IPS-15b (cell line): ENCODE measurements at regions not wholly inside any gene's neighbourhood (a gene's known extent, or its start where the extent isn't known, plus 50 kb on each side); places are given as distances from the start of the nearest gene placed in this dataset.

Experiments used
- H3K27me3 ChIP-seq: one replicate; pipeline ENCODE4 v1.6.1; 2013; ENCODE audit warnings: low read length; ENCODE audit not compliant: control insufficient read depth, insufficient read depth
- H3K36me3 ChIP-seq: one replicate; pipeline ENCODE4 v1.6.1; 2013; ENCODE audit warnings: low read length; ENCODE audit not compliant: control insufficient read depth, insufficient read depth
- H3K4me1 ChIP-seq: one replicate; pipeline ENCODE4 v1.6.1; 2013; ENCODE audit warnings: mild to moderate bottlenecking, low read length; ENCODE audit not compliant: control insufficient read depth, insufficient read depth
- H3K4me3 ChIP-seq: one replicate; pipeline ENCODE4 v1.5.1; 2013; ENCODE audit warnings: low read depth, low read length
- H3K9ac ChIP-seq: one replicate; pipeline ENCODE4 v1.6.1; 2013; ENCODE audit warnings: low read depth, mild to moderate bottlenecking, low read length
- H3K9me3 ChIP-seq: one replicate; pipeline ENCODE4 v1.6.1; 2013; ENCODE audit warnings: mild to moderate bottlenecking, low read length; ENCODE audit not compliant: control insufficient read depth, insufficient read depth

DNA sequence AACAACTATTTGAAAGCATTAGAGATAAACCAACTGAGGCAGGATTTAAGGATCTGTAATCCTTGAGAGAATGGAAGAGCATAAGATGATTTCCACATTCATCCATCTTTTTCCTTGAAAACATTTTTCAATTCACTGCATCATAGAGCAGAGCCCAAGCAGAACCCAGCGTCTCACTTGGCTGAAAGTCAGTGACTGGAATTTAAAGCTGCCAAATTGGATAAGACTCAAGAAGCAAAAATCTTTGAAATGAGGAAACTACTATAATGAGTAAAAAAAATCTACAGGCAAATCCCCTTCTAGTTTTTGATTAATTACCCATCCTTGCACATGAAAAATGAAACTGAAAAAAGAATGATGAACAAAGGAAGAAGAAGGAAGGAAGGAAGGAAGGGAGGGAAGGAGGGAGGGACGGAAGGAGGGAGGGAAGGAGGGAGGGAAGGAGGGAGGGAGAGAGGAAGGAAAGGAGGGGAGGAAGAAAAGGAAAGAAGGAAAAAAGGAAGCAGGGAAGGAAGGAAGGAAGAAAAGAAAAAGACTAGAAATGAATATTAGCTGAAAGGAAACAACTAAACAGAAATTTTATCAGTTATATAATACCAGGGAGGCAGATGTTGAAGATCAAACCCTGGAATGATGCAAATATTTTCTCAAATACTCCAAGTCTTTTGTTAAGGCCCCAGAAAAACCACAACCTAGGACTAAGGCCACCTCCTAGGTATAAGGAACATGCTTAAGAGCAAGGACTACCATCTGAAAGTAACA lies 336.3 kb upstream of the MAGI2 start:
- Histone ChIP-seq H3K9me3 (no peaks in the 10 kb centered on the region), H3K27me3 (no peaks in the 10 kb centered on the region), H3K4me1 (no peaks in the 10 kb centered on the region), H3K9ac (no peak overlapping the region), H3K4me3 (no peak overlapping the region), H3K36me3 (no peaks in the 10 kb centered on the region)

DNA sequence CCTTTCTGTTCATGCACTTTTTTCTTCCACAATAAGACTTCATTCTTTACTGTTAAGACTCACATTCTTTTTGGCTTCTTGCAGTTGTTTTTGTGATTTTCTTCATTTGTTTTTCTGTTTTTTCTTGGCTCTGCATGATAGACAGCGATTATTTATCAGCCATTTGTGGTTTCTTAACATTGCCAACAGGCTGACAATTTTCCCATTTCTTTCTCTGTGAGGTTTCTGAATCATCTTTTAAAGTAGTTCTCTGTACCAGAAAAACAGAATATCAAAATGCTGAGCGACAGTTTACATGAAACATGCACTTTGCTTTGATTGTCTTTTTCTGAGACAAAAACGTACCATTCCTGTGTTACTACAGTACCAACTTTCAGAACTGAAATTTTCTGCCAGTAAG lies 334.2 kb upstream of the MAGI2 start:
- Histone ChIP-seq H3K4me3 (no peak overlapping the region), H3K9ac (no peak overlapping the region), H3K27me3 (no peaks in the 10 kb centered on the region), H3K36me3 (no peaks in the 10 kb centered on the region), H3K9me3 (no peaks in the 10 kb centered on the region), H3K4me1 (no peaks in the 10 kb centered on the region)

DNA sequence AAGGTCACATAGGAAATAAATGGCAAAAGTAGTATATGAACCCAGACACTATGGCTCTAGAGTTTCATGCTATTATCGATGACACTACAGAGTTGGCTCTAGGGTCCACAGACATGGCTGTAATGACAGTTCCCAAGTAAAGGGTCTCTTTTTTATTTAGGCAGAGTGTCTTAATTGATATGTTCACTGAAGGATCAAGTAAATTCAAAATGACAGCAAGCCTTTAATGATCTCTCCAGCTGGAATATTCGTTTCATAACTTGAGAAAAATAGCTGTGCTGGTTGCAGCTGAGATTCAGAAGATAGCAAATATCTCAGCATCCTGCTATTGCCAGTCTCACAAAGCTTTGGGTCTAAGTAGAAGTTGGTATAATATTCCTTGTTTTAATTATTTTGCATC lies 333.6 kb upstream of the MAGI2 start:
- no peaks in the 10 kb centered on the region for H3K36me3 ChIP-seq

DNA sequence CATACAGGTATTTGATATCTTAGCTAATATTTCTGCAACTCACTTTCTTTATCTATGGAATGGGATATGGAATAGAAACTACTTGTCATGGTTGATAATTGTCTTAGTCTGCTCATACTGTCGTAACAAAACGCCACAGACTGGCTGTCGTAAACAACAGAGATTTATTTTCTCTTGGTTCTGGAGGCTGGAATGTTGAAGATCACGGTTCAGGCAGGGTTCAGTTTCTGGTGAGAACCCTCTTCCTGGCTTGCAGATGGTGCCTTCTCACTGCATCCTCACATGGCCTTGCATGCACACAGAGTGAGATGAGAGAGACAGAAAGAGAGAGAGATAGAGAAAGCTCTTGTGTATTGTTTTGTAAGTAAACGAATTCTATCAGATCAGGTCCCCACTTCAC lies 332.7 kb upstream of the MAGI2 start:
- Histone ChIP-seq H3K9me3 (no peaks in the 10 kb centered on the region), H3K4me1 (no peaks in the 10 kb centered on the region), H3K36me3 (no peaks in the 10 kb centered on the region), H3K27me3 (no peaks in the 10 kb centered on the region), H3K4me3 (no peak overlapping the region), H3K9ac (no peak overlapping the region)

More for the DNA sequence above, 333.6 kb upstream of the MAGI2 start:
- H3K4me3 ChIP-seq: no peak overlapping the region
- no peak overlapping the region for H3K9ac ChIP-seq
- H3K27me3 ChIP-seq: no peaks in the 10 kb centered on the region
- no peaks in the 10 kb centered on the region for H3K9me3 ChIP-seq
- no peaks in the 10 kb centered on the region for H3K4me1 ChIP-seq

DNA sequence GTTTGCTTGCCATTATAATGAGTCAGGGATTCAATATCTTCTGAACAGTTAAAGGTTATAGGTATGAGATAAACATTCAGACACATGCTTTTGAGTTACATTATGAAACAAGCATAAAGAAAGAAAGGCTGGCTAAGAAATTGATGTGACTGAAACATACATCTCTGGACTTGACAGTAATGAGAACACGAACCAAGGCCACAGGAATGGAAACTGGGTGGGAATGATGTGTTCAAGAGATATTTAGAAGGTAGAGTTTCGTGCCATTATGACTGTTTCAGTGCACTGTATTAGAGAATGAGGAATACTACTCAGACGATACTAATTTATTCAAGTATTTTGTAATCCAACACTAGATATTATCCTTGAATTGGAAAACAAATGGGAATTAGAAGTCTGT lies 332.1 kb upstream of the MAGI2 start:
- Histone ChIP-seq H3K4me1 (no peaks in the 10 kb centered on the region), H3K4me3 (no peak overlapping the region), H3K36me3 (no peaks in the 10 kb centered on the region), H3K9ac (no peak overlapping the region), H3K9me3 (no peaks in the 10 kb centered on the region), H3K27me3 (no peaks in the 10 kb centered on the region)

DNA sequence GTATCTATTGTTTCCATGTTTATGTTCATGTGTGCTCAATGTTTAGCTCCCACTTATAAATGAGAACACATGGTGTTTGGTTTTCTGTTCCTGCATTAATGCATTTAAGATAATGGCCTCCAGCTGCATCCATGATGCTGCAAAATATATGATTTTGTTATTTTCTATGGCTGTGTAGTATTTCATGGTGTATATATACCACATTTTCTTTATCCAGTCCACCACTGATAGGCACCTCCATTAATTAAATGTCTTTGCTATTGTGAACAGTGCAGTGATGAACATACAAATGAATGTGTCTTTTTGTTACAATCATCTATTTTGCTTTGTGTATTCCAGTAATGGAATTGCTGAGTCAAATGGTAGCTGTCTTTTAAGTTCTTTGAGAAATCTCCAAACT lies 329.4 kb upstream of the MAGI2 start:
- Histone ChIP-seq H3K4me3 (no peak overlapping the region), H3K36me3 (no peaks in the 10 kb centered on the region), H3K9ac (no peak overlapping the region), H3K9me3 (no peaks in the 10 kb centered on the region), H3K4me1 (no peaks in the 10 kb centered on the region), H3K27me3 (no peaks in the 10 kb centered on the region)

DNA sequence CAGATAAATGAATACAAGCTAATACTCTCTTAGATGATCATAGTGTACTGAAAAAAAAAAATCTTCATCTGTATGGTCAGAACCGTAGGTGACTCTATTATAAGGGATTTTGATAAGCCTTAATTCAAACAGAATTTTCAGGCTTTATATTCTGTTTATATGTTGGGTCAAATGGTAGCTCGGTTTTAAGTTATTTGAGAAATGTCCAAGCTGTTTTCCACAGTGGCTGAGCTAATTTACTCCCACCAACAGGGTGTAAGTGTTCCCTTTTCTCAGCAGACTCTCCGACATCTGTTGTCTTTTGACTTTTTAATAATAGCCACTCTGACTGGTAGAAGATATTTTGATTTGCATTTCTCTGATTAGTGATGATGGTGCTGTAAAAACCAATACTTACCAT lies 328.8 kb upstream of the MAGI2 start:
- H3K4me3 ChIP-seq: no peak overlapping the region
- H3K4me1 ChIP-seq: no peaks in the 10 kb centered on the region
- no peaks in the 10 kb centered on the region for H3K9me3 ChIP-seq
- H3K27me3 ChIP-seq: no peaks in the 10 kb centered on the region
- no peak overlapping the region for H3K9ac ChIP-seq
- no peaks in the 10 kb centered on the region for H3K36me3 ChIP-seq

DNA sequence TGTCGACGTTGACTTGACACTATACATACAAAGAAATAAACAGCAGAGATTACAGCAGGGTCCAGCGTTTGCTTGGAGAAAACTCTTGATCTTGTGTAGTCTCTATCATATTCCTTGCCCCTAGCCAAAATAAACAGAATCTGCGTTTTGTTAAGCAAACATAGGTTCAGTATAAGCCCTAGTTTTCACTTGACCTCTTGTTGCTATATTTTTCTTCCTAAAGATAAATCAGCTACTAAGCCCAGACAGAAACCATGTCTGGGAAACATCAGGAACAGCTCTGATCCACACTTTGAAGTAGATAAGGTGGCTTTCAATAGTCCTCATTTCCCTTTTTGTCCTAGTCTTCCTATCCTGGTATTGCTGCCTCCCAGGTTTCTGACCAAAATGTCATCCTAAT lies 328.2 kb upstream of the MAGI2 start:
- no peaks in the 10 kb centered on the region for H3K27me3 ChIP-seq
- H3K4me3 ChIP-seq: no peak overlapping the region
- H3K9ac ChIP-seq: no peak overlapping the region
- H3K36me3 ChIP-seq: no peaks in the 10 kb centered on the region
- H3K9me3 ChIP-seq: no peaks in the 10 kb centered on the region
- H3K4me1 ChIP-seq: no peaks in the 10 kb centered on the region

DNA sequence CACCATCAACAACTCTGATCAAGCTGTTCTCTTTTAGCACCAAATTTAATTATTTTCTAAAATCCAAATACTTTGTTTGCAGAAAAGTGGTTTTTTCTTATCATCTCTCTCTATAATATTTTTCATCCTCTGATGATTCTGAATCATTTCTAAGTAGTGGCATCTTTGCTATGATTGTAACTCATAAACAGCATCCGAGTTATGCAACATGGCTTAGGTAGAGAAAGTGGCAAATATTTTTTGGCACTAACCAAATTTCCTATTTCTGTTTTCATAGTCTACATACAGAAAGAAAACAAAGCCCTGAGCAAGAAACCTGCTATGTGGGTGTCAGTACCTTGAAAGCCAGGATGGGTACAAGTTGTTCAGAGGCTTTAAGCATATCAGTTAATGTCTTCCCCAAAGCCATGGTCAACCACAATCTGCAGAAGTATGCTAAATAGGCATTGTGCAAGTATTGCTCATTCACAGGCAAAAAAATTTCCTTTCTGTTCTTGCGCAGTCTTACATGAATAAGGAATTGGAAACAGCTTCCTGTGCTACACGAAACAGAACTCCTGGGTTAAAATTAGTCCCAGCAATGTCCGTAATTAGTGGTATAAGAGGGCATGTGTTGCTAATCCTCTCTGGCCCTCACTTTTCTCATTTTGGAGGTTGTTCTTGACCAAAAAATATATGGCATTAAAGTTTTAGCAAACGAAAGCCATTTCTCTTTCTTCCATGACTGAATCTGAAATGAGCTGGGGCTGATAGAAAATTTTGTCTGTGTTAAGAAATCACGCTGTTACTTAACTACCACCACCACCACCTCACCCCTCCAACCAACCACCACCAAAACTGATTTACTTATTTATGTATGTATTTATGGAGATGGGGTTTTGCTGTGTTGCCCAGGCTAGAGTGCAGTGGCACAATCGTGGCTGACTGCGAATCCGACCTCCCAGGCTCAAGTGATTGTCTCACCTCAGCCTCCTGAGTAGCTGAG lies 325.6 kb upstream of the MAGI2 start:
- no peaks in the 10 kb centered on the region for H3K27me3 ChIP-seq
- no peak overlapping the region for H3K4me3 ChIP-seq
- no peak overlapping the region for H3K9ac ChIP-seq
- no peaks in the 10 kb centered on the region for H3K36me3 ChIP-seq
- H3K9me3 ChIP-seq: no peaks in the 10 kb centered on the region
- H3K4me1 ChIP-seq: no peaks in the 10 kb centered on the region

DNA sequence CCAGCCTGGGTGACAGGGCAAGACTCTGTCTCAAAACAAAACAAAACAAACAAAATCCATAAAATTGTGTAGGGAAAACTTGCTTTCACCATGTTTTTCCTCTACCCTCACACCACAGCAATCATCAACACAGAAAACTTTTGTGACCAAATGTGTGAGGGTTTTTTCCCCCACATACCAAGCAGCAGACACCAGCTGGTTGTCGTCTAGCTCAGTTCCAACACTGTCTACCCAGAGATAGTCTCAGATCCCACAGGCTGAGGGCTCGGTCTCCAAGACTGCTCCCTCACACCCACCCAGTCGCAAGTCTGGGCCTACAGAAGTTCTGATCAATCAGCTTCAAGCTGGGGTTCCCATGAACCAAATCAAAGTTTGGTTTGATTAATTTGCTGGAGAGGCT lies 322.4 kb upstream of the MAGI2 start:
- Histone ChIP-seq H3K4me1 (no peaks in the 10 kb centered on the region), H3K9me3 (no peaks in the 10 kb centered on the region), H3K27me3 (no peaks in the 10 kb centered on the region), H3K9ac (no peak overlapping the region), H3K36me3 (no peaks in the 10 kb centered on the region), H3K4me3 (no peak overlapping the region)

DNA sequence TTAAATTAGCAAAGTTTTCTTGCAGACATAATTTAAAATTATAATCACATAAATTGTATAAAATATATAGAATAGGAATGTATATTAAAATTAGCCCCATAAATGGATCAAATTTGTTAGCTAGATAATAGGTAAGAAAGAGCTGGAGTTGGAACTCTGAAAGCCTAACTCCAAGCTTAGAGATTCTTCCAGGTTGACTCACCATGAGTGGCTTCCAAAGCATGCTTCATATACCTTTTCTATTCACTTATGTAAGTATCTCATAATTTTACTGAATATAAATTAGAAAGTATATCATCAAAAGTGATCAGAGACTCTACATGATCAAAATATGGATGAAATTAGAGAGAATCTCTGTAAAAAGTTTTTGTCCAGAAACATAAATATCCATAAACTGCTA lies 320.7 kb upstream of the MAGI2 start:
- Histone ChIP-seq H3K4me1 (no peaks in the 10 kb centered on the region), H3K36me3 (no peaks in the 10 kb centered on the region), H3K27me3 (no peaks in the 10 kb centered on the region), H3K4me3 (no peak overlapping the region), H3K9me3 (no peaks in the 10 kb centered on the region), H3K9ac (no peak overlapping the region)

DNA sequence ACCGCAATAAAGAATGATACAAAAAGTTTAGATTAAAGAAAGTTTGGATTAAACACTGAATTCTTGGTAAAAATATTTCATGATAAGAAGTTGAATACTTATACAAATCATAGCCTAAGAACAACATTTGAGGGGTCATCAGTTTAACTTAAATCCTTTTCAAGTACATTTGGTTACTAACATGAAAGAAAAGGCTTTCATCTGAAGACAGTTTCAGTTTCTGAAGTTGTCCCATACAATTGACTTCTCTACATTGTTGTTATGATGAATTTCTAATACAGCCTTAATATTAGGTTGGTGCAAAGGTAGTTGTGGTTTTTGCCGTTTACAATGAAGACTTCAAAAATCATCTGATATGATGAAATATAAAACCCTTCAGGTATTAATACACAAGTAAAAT lies 317.5 kb upstream of the MAGI2 start:
- H3K9ac ChIP-seq: no peak overlapping the region
- no peaks in the 10 kb centered on the region for H3K4me1 ChIP-seq
- no peaks in the 10 kb centered on the region for H3K27me3 ChIP-seq
- H3K4me3 ChIP-seq: no peak overlapping the region
- H3K36me3 ChIP-seq: no peaks in the 10 kb centered on the region
- H3K9me3 ChIP-seq: no peaks in the 10 kb centered on the region
